IPS-18a (cell line): ENCODE measurements at regions not wholly inside any gene's neighbourhood (a gene's known extent, or its start where the extent isn't known, plus 50 kb on each side); places are given as distances from the start of the nearest gene placed in this dataset.
"Not testable (repeated sequence)": the region's sequence is repeated elsewhere in the genome, so short reads cannot be mapped to it uniquely, and the experiment has no call there.

Experiments
- H3K27ac ChIP-seq: one replicate; pipeline ENCODE4 v1.5.1; 2013; ENCODE audit warnings: low read length
- H3K27me3 ChIP-seq: one replicate; pipeline ENCODE4 v1.6.1; 2013; ENCODE audit warnings: mild to moderate bottlenecking, low read length; ENCODE audit not compliant: control insufficient read depth, insufficient read depth
- H3K36me3 ChIP-seq: one replicate; pipeline ENCODE4 v1.6.1; 2013; ENCODE audit warnings: low read depth, low read length; ENCODE audit not compliant: control insufficient read depth
- H3K4me1 ChIP-seq: one replicate; pipeline ENCODE4 v1.6.1; 2013; ENCODE audit warnings: low read depth, low read length; ENCODE audit not compliant: control insufficient read depth
- H3K4me3 ChIP-seq: one replicate; pipeline ENCODE4 v1.5.1; 2013; ENCODE audit warnings: low read length
- H3K9ac ChIP-seq: one replicate; pipeline ENCODE4 v1.6.1; 2013; ENCODE audit warnings: mild to moderate bottlenecking, low read length, moderate library complexity
- H3K9me3 ChIP-seq: one replicate; pipeline ENCODE4 v1.6.1; 2013; ENCODE audit warnings: low read depth, low read length; ENCODE audit not compliant: control insufficient read depth

DNA sequence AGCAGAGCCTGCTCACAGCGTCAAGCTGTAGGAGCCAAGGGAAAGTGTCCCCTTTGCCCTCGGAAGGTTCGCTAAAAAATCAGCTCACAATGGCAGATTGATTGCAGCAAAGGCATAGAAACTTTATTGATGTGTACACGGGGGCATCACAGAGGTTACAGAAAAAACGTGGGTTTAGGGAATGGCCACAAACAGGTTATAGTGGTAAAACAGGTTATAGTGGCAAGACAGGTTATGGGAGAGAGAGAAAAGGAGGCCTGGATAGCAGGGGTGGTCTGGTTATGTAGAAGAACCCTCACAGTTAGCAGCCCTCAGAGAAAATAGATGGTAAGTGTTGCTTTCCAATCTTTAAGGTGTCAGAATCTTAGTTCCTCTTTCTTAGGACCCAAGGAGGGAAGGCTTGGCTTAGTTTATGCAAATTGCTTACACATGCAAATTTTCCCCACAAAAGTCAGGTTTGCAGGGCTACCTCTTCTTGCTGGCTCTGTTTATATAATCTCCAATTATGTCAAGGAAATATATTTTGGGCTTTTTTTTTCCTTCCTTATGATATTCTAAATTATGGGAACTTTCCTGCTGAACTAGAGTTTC, 113.7 kb downstream of the BMP15 start:
- peaks cover 4% of the 10 kb centered on the region for H3K4me1 ChIP-seq
- no peak overlapping the region for H3K4me3 ChIP-seq
- H3K36me3 ChIP-seq: no peaks in the 10 kb centered on the region
- H3K27ac ChIP-seq: no peak overlapping the region
- H3K9ac ChIP-seq: no peak overlapping the region
- peaks cover 8% of the 10 kb centered on the region for H3K9me3 ChIP-seq
- H3K27me3 ChIP-seq: no peaks in the 10 kb centered on the region

DNA sequence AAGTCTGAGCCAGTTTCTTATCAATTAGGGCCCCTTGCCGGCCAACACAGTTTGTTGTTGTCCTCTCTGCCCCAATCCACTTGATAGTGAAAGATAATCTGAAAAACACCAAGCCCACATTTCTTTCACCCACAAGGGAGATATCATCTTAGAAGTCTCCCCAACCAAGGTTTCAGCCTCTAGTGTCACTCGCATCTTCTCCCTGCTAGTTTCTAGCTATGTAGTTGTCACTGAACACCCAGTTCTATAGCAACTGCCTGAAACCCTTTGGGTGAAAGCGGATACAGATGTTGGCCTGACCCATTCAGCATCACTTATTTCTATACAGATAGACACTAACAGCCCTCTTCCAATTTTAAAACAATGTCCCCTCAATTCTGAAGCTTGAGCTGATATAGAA, 116.3 kb downstream of the BMP15 start:
- no peak overlapping the region for H3K9ac ChIP-seq
- peaks cover 16% of the 10 kb centered on the region for H3K9me3 ChIP-seq
- H3K27me3 ChIP-seq: no peaks in the 10 kb centered on the region
- peaks cover 4% of the 10 kb centered on the region for H3K4me1 ChIP-seq
- no peak overlapping the region for H3K27ac ChIP-seq
- H3K36me3 ChIP-seq: no peaks in the 10 kb centered on the region
- no peak overlapping the region for H3K4me3 ChIP-seq

DNA sequence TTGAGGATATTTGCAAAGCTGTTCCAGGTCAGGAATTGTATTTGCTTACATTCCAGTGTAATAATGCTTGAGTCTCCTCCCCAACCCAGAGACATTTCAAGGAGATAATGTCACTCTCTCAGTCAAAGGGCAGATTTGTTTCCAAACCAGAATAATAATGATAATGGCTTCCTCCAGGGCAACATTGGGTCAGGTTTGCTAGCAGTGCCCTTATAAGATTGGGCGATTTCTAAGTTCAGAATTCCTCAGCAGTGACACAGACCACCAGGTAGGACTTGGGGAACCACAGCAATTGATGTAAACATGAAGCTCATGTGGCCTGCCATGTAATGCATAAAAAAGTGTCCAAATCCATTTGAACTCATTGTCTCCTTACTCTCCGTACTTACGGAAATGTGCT, 125.2 kb downstream of the BMP15 start:
- Histone ChIP-seq H3K4me1 (no peaks in the 10 kb centered on the region), H3K4me3 (no peak overlapping the region), H3K36me3 (no peaks in the 10 kb centered on the region), H3K27me3 (no peaks in the 10 kb centered on the region), H3K9ac (no peak overlapping the region), H3K27ac (no peak overlapping the region), H3K9me3 (peaks cover 14% of the 10 kb centered on the region)

GRCh38 chrX:51047950-51048349, 137.4 kb downstream of the BMP15 start:
- no peak overlapping the region for H3K27ac ChIP-seq
- H3K27me3 ChIP-seq: no peaks in the 10 kb centered on the region
- no peaks in the 10 kb centered on the region for H3K36me3 ChIP-seq
- H3K9me3 ChIP-seq: peaks cover 21% of the 10 kb centered on the region
- no peak overlapping the region for H3K9ac ChIP-seq
- no peak overlapping the region for H3K4me3 ChIP-seq
- no peaks in the 10 kb centered on the region for H3K4me1 ChIP-seq

DNA sequence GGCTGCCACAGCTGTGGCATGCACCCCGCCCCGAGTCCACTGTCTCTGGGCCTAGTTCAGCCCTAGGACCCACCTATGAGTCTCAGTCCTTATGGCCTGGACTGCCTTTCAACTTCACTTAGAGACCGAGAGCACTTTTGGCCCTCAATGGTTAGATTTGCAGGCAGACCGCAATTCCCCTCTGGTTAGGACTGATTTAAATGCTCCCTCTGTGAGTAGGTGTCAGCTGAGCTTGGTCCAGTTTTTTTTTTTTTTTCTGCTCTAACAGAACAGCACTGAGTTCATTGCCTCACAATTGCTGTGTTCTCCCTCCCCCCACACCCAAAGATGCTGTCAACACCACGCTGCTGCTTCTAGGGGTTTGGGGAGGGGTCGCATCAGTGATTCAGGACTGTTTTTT, 143.2 kb downstream of the BMP15 start:
- no peak overlapping the region for H3K9ac ChIP-seq
- H3K27ac ChIP-seq: no peak overlapping the region
- no peak overlapping the region for H3K4me3 ChIP-seq
- no peaks in the 10 kb centered on the region for H3K4me1 ChIP-seq
- peaks cover 21% of the 10 kb centered on the region for H3K9me3 ChIP-seq
- no peaks in the 10 kb centered on the region for H3K27me3 ChIP-seq
- H3K36me3 ChIP-seq: no peaks in the 10 kb centered on the region

GRCh38 chrX:51098046-51098445, 187.5 kb downstream of the BMP15 start:
- H3K4me3 ChIP-seq: no peak overlapping the region
- peaks cover 8% of the 10 kb centered on the region for H3K9me3 ChIP-seq
- no peak overlapping the region for H3K9ac ChIP-seq
- H3K36me3 ChIP-seq: no peaks in the 10 kb centered on the region
- no peak overlapping the region for H3K27ac ChIP-seq
- no peaks in the 10 kb centered on the region for H3K27me3 ChIP-seq
- no peaks in the 10 kb centered on the region for H3K4me1 ChIP-seq

DNA sequence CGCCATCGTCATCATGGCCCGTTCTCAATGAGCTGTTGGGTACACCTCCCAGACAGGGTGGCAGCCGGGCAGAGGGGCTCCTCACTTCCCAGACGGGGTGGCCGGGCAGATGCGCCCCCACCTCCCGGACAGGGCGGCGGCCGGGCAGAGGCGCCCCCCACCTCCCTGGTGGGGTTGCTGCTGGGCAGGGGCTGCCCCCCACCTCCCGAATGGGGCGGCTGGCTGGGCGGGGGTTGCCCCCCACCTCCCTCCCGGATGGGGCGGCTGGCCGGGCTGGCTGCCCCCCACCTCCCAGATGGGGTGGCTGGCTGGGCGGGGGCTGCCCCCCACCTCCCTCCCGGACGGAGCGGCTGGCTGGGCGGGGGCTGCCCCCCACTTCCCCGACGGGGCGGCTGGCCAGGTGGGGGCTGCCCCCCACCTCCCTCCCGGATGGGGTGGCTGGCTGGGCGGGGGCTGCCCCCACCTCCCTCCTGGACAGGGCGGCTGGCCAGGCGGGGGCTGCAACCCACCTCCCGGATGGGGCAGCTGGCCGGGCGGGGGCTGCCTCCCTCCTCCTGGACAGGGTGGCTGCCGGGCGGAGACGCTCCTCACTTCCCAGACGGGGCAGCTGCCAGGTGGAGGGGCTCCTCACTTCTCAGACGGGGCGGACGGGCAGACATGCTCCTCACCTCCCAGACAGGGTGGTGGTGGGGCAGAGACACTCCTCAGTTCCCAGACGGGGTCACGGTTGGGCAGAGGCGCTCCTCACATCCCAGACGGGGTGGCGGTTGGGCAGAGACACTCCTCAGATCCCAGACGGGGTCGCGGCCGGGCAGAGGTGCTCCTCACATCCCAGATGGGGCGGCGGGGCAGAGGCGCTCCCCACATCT, 208.8 kb downstream of the BMP15 start:
- not testable (repeated sequence) for H3K36me3 ChIP-seq, H3K27ac ChIP-seq, H3K4me1 ChIP-seq, H3K27me3 ChIP-seq, H3K9me3 ChIP-seq, H3K9ac ChIP-seq, H3K4me3 ChIP-seq

GRCh38 chrX:51125743-51126142, 206.9 kb upstream of the NUDT10 start:
- not testable (repeated sequence) for H3K9ac ChIP-seq, H3K27me3 ChIP-seq, H3K4me1 ChIP-seq, H3K36me3 ChIP-seq, H3K27ac ChIP-seq, H3K4me3 ChIP-seq
- peaks cover 17% of the 10 kb centered on the region for H3K9me3 ChIP-seq

- H3K36me3 ChIP-seq: no peaks in the 10 kb centered on the region
- H3K27ac ChIP-seq: no peak overlapping the region
- peaks cover 16% of the 10 kb centered on the region for H3K9me3 ChIP-seq
- H3K4me1 ChIP-seq: no peaks in the 10 kb centered on the region
- no peak overlapping the region for H3K4me3 ChIP-seq
- H3K27me3 ChIP-seq: no peaks in the 10 kb centered on the region
- no peak overlapping the region for H3K9ac ChIP-seq
These were observed 187.7 kb upstream of the NUDT10 start for GRCh38 chrX:51144828-51145442.

- Histone ChIP-seq H3K36me3 (no peaks in the 10 kb centered on the region), H3K9ac (no peak overlapping the region), H3K9me3 (peaks cover 22% of the 10 kb centered on the region), H3K27ac (no peak overlapping the region), H3K4me1 (no peaks in the 10 kb centered on the region), H3K4me3 (no peak overlapping the region), H3K27me3 (no peaks in the 10 kb centered on the region)
These were observed 183.8 kb upstream of the NUDT10 start for GRCh38 chrX:51148848-51149247.

- Histone ChIP-seq H3K27ac (no peak overlapping the region), H3K27me3 (no peaks in the 10 kb centered on the region), H3K9ac (no peak overlapping the region), H3K4me1 (no peaks in the 10 kb centered on the region), H3K4me3 (no peak overlapping the region), H3K9me3 (peaks cover 27% of the 10 kb centered on the region), H3K36me3 (no peaks in the 10 kb centered on the region)
These were observed 180.9 kb upstream of the NUDT10 start for GRCh38 chrX:51151734-51152133.
